AG04450 (cell line): ENCODE measurements at regions not wholly inside any gene's neighbourhood (a gene's known extent, or its start where the extent isn't known, plus 50 kb on each side); places are given as distances from the start of the nearest gene placed in this dataset.

Experiments
- CTCF ChIA-PET: fragments of 300-600, 350-600 bp; formaldehyde crosslinking; extraction: SDS; loops from one replicate; lab custom pipeline; 2022; ENCODE audit warnings: antibody characterized with exemption, inconsistent platforms; lab: Charles Lee
- POLR2A ChIA-PET: fragments of 350-600 bp; formaldehyde crosslinking; extraction: SDS; loops from one replicate; lab custom pipeline; 2021; ENCODE audit warnings: antibody characterized with exemption, inconsistent platforms; lab: Yijun Ruan, JAX
- DNase-seq: peaks from one replicate; pipeline ENCODE4 v3.0.0-alpha.2; 2011; ENCODE audit warnings: low read depth, low spot score
- H3K27ac ChIP-seq: one replicate; pipeline ENCODE4 v1.5.1; 2012; ENCODE audit warnings: low read depth, low read length, control low read depth
- H3K27me3 ChIP-seq: one replicate; pipeline ENCODE4 v1.6.0; 2012; ENCODE audit warnings: low read length; ENCODE audit not compliant: control insufficient read depth, insufficient read depth
- H3K4me3 ChIP-seq: 2 replicates; pipeline ENCODE4 v1.5.1; 2011; ENCODE audit warnings: mild to moderate bottlenecking, low read depth, low read length, control low read depth
- H3K9me3 ChIP-seq: 2 replicates; pipeline ENCODE4 v1.5.1; 2012; ENCODE audit warnings: low read length; ENCODE audit not compliant: control insufficient read depth, insufficient read depth
- TF ChIP-seq, protein P1 (sequence below): IDR thresholded peaks from 2 replicates; pipeline ENCODE4 v1.5.1; 2011; ENCODE audit warnings: low read depth, low read length, control low read depth, inconsistent platforms

DNA sequence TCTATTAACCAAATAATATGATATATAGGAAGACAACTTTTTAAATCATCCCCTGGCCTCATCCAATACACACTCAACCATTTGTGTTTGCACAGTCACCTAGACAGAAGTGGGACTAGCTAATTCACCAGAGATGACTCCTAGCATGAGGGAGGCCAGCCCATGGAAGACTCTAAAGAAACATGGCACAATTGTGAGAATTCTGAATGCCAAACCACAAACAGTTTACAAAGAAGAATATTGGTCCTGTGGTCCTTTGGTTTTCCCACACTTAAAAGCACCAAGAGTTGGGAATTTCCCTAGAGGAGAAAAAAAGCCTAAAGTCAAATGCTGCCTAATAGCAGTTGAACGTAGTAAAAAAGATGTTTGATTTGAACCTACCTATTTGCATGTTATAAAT lies 609.9 kb downstream of the ACTL7B start:
- Histone ChIP-seq H3K4me3 (no peak overlapping the region), H3K27me3 (no peaks in the 10 kb centered on the region), H3K27ac (no peak overlapping the region), H3K9me3 (no peaks in the 10 kb centered on the region)
- TF ChIP-seq, protein P1, sequence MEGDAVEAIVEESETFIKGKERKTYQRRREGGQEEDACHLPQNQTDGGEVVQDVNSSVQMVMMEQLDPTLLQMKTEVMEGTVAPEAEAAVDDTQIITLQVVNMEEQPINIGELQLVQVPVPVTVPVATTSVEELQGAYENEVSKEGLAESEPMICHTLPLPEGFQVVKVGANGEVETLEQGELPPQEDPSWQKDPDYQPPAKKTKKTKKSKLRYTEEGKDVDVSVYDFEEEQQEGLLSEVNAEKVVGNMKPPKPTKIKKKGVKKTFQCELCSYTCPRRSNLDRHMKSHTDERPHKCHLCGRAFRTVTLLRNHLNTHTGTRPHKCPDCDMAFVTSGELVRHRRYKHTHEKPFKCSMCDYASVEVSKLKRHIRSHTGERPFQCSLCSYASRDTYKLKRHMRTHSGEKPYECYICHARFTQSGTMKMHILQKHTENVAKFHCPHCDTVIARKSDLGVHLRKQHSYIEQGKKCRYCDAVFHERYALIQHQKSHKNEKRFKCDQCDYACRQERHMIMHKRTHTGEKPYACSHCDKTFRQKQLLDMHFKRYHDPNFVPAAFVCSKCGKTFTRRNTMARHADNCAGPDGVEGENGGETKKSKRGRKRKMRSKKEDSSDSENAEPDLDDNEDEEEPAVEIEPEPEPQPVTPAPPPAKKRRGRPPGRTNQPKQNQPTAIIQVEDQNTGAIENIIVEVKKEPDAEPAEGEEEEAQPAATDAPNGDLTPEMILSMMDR = no peak
- no peak for DNase-seq
- POLR2A ChIA-PET = no interaction called here
- CTCF ChIA-PET = no interaction called here

GRCh38 chr9:108245331-108245730 lies 610.5 kb downstream of the ACTL7B start:
- no peak for DNase-seq
- Histone ChIP-seq H3K4me3 (no peak overlapping the region), H3K27me3 (no peaks in the 10 kb centered on the region), H3K9me3 (no peaks in the 10 kb centered on the region), H3K27ac (no peak overlapping the region)
- TF ChIP-seq, protein P1 = no peak
- ChIA-PET POLR2A (no interaction called here), CTCF (no interaction called here)

GRCh38 chr9:108244686-108245085 lies 611.1 kb downstream of the ACTL7B start:
- Histone ChIP-seq H3K27ac (no peak overlapping the region), H3K27me3 (no peaks in the 10 kb centered on the region), H3K9me3 (no peaks in the 10 kb centered on the region), H3K4me3 (no peak overlapping the region)
- CTCF ChIA-PET = no interaction called here
- no peak for DNase-seq
- TF ChIP-seq, protein P1 = no peak
- POLR2A ChIA-PET = no interaction called here

- TF ChIP-seq, protein P1 = no peak
- Histone ChIP-seq H3K27ac (no peak overlapping the region), H3K9me3 (no peaks in the 10 kb centered on the region), H3K27me3 (no peaks in the 10 kb centered on the region), H3K4me3 (no peak overlapping the region)
- ChIA-PET POLR2A (no interaction called here), CTCF (interaction anchor here (0.6 kb wide), 1 partner anchor 521 kb away, joined by 3 read pairs; no protein-coding TSS in a partner anchor)
- DNase-seq = no peak
Observed at GRCh38 chr9:108241384-108242073, 614.3 kb downstream of the ACTL7B start.

- no peaks in the 10 kb centered on the region for H3K27me3 ChIP-seq
- ChIA-PET POLR2A (no interaction called here), CTCF (no interaction called here)
Observed at GRCh38 chr9:108239696-108240321, 616.0 kb downstream of the ACTL7B start.

More at GRCh38 chr9:108239696-108240321, 616.0 kb downstream of the ACTL7B start:
- Histone ChIP-seq H3K4me3 (no peak overlapping the region), H3K27ac (no peak overlapping the region), H3K9me3 (no peaks in the 10 kb centered on the region)
- DNase-seq = no peak
- TF ChIP-seq, protein P1 = no peak
